NB4 (cell line): ENCODE measurements at regions not wholly inside any gene's neighbourhood (a gene's known extent, or its start where the extent isn't known, plus 50 kb on each side); places are given as distances from the start of the nearest gene placed in this dataset.

Experiments used
- MYC ChIP-seq: IDR thresholded peaks from 2 replicates; pipeline ENCODE4 v1.6.1; 2011; ENCODE audit warnings: low read depth, low read length
- TF ChIP-seq, protein P1 (sequence below): IDR thresholded peaks from one replicate; pipeline ENCODE4 v1.5.1; 2012; ENCODE audit warnings: low read depth, low read length

DNA sequence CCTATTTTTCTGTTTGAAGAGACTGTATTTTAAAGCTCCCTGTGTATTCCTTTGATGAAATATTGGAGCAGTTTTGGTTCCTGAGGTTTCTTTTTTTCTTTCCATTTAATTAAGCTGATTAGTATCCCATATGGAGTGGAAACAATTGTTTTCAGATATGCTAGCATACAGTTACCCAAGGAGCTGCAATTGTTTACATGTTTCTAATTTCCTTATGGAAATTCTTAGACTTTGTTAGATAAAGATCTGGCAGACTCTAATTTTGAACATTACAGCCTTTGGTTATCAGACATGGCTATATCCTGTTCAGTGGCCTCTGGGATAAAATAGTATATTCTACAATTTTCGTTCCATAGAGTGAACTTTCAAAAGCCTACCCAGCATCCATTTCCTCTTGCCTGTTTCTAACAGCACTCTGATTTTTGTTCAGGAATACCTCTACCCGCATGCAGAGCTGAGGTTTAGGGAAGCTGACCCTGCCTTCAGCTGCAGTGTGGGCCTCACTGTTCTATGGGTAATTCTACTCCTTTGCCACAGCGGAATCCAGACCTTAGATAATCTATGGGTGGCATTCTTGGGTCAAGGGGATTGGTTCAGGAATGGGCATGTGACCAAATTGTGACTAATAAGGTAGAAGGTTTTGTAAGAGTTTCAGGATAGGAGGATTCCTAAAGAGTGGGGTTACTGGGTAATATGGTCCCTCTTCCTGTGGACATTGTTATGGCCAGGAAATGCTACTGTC lies 161.1 kb upstream of the ANKRD28 start:
- TF ChIP-seq, protein P1, sequence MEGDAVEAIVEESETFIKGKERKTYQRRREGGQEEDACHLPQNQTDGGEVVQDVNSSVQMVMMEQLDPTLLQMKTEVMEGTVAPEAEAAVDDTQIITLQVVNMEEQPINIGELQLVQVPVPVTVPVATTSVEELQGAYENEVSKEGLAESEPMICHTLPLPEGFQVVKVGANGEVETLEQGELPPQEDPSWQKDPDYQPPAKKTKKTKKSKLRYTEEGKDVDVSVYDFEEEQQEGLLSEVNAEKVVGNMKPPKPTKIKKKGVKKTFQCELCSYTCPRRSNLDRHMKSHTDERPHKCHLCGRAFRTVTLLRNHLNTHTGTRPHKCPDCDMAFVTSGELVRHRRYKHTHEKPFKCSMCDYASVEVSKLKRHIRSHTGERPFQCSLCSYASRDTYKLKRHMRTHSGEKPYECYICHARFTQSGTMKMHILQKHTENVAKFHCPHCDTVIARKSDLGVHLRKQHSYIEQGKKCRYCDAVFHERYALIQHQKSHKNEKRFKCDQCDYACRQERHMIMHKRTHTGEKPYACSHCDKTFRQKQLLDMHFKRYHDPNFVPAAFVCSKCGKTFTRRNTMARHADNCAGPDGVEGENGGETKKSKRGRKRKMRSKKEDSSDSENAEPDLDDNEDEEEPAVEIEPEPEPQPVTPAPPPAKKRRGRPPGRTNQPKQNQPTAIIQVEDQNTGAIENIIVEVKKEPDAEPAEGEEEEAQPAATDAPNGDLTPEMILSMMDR = no peak
- TF ChIP-seq MYC = no peak
